WI38 (cell line): ENCODE measurements at regions not wholly inside any gene's neighbourhood (a gene's known extent, or its start where the extent isn't known, plus 50 kb on each side); places are given as distances from the start of the nearest gene placed in this dataset.
A peak's percentile ranks its signal among the peaks of the same experiment; 100 is the strongest.
"Not testable (repeated sequence)": the region's sequence is repeated elsewhere in the genome, so short reads cannot be mapped to it uniquely, and the experiment has no call there.

ENCODE experiments used
- H3K4me3 ChIP-seq: 2 replicates; pipeline ENCODE4 v1.5.1; 2011; ENCODE audit warnings: low read depth, mild to moderate bottlenecking, control low read depth, low read length
- CTCF ChIP-seq: IDR thresholded peaks from 2 replicates; pipeline ENCODE4 v1.5.1; 2012; ENCODE audit warnings: low read depth, mild to moderate bottlenecking, control low read depth, low read length

- TF ChIP-seq CTCF = no peak
- no peak overlapping the region for H3K4me3 ChIP-seq
Measured at GRCh38 chr10:31242902-31243301, 76.1 kb upstream of the ZEB1 start.

- H3K4me3 ChIP-seq = not testable (repeated sequence)
Measured at GRCh38 chr10:31251118-31251517, 67.9 kb upstream of the ZEB1 start.

- TF ChIP-seq CTCF = no peak
- no peak overlapping the region for H3K4me3 ChIP-seq
Measured at GRCh38 chr10:31253237-31253636, 65.8 kb upstream of the ZEB1 start.

GRCh38 chr10:31261511-31262311, 57.3 kb upstream of the ZEB1 start:
- no peak for TF ChIP-seq CTCF
- no peak overlapping the region for H3K4me3 ChIP-seq

- H3K4me3 ChIP-seq = peak overlapping the region; percentile 14
- no peak for TF ChIP-seq CTCF
Measured at GRCh38 chr10:31262672-31263071, 56.3 kb upstream of the ZEB1 start.

GRCh38 chr10:31263903-31264302, 55.1 kb upstream of the ZEB1 start:
- no peak overlapping the region for H3K4me3 ChIP-seq
- no peak for TF ChIP-seq CTCF

- TF ChIP-seq CTCF = no peak
- no peak overlapping the region for H3K4me3 ChIP-seq
Measured at GRCh38 chr10:31268444-31269303, 50.3 kb upstream of the ZEB1 start.
